ENCODE measurements at regions not wholly inside any gene's neighbourhood (a gene's known extent, or its start where the extent isn't known, plus 50 kb on each side); places are given as distances from the start of the nearest gene placed in this dataset.

DNA sequence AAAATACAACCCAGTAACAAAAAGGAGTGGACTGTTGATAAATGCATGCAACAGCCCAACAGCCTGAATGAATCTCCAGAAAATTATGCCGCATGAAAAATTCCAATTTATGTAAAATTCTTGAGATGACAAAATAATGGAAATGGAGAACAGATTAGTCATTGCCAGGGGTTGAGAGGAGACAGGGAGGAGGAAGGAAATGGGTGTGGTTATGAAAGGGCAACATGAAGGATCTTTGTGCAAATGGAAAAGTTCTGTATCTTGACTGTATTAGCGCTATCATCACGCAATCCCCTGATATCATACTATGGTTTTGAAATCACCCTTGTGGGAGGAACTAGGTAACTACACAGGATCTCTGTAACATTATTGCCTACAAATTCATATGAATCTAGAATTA, 1058.3 kb upstream of the RBFOX1 start:
- no peak for DNase-seq (ENCODE audit: low spot score)
- H3K36me3 ChIP-seq: no peaks in the 10 kb centered on the region
- no peak overlapping the region for H3K4me3 ChIP-seq
- no peaks in the 10 kb centered on the region for H3K9me3 ChIP-seq
- TF ChIP-seq, protein P1, sequence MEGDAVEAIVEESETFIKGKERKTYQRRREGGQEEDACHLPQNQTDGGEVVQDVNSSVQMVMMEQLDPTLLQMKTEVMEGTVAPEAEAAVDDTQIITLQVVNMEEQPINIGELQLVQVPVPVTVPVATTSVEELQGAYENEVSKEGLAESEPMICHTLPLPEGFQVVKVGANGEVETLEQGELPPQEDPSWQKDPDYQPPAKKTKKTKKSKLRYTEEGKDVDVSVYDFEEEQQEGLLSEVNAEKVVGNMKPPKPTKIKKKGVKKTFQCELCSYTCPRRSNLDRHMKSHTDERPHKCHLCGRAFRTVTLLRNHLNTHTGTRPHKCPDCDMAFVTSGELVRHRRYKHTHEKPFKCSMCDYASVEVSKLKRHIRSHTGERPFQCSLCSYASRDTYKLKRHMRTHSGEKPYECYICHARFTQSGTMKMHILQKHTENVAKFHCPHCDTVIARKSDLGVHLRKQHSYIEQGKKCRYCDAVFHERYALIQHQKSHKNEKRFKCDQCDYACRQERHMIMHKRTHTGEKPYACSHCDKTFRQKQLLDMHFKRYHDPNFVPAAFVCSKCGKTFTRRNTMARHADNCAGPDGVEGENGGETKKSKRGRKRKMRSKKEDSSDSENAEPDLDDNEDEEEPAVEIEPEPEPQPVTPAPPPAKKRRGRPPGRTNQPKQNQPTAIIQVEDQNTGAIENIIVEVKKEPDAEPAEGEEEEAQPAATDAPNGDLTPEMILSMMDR (IDR thresholded peaks at IDR 0.05): no peak
- H3K4me1 ChIP-seq (replicated peaks): no peaks in the 10 kb centered on the region
- no peak overlapping the region for H3K27ac ChIP-seq
- 93% methylated on average over 3 of the region's 3 CpGs for WGBS
- no peaks in the 10 kb centered on the region for H3K27me3 ChIP-seq (replicated peaks; ENCODE audit: insufficient read depth)
- intact Hi-C loops (cut with DNase I): no loop called here

DNA sequence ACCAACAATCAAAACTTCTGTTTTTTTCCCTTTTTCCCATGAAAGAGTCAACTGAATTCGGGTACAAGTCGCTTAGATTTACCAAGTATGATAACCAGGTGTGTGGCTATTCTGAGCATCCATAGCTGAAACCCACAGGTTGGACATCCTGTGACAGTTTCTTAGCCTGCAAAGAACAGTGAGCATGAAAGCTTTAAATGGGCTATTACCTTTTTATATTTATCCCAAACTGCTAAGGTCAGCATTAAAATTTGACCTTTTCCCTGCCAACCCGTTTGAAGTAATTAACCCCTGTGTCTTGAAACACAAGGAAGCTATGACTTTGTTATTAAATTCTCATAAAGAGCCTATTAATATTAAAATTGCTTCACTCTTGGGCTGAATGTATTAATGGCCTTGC, 1065.0 kb upstream of the RBFOX1 start:
- no peak overlapping the region for H3K4me3 ChIP-seq
- no peak overlapping the region for H3K27ac ChIP-seq
- H3K9me3 ChIP-seq: no peaks in the 10 kb centered on the region
- DNase-seq (ENCODE audit: low spot score): no peak
- intact Hi-C loops (cut with DNase I): no loop called here
- no peak for TF ChIP-seq POLR2A (IDR thresholded peaks at IDR 0.05)
- TF ChIP-seq POLR2AphosphoS5 (IDR thresholded peaks at IDR 0.05): no peak
- TF ChIP-seq, protein P1 (IDR thresholded peaks at IDR 0.05): no peak
- no peaks in the 10 kb centered on the region for H3K36me3 ChIP-seq
- no peaks in the 10 kb centered on the region for H3K4me1 ChIP-seq (replicated peaks)
- no peaks in the 10 kb centered on the region for H3K27me3 ChIP-seq (replicated peaks; ENCODE audit: insufficient read depth)
- 52% methylated on average over 3 of the region's 3 CpGs for WGBS

DNA sequence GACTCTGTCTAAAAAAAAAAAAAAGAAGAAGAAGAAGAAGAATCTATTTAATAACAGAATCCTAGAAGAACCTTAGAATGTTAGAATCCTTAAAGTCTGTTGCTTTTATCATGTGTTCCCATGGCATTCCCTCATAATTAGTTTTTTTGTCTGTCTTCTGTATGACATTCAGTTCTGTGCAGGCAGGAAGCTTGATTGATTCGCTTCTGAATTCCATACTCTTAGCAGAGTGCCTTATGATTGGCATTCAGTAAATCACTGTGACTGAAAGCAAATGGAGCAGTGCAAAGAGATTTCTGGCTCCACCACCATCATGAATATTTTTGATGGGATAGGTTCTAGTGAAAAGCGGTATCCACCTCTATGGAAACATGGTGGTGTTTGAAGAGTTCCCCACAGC, 1065.9 kb upstream of the RBFOX1 start:
- no peaks in the 10 kb centered on the region for H3K36me3 ChIP-seq
- H3K4me1 ChIP-seq (replicated peaks): no peaks in the 10 kb centered on the region
- no peak overlapping the region for H3K4me3 ChIP-seq
- no peak for DNase-seq (ENCODE audit: low spot score)
- WGBS: 83% methylated on average over 2 of the region's 2 CpGs
- TF ChIP-seq POLR2A (IDR thresholded peaks at IDR 0.05) (no peak), POLR2AphosphoS5 (IDR thresholded peaks at IDR 0.05) (no peak)
- no peaks in the 10 kb centered on the region for H3K27me3 ChIP-seq (replicated peaks; ENCODE audit: insufficient read depth)
- intact Hi-C loops (cut with DNase I): no loop called here
- H3K9me3 ChIP-seq: no peaks in the 10 kb centered on the region
- H3K27ac ChIP-seq: no peak overlapping the region

DNA sequence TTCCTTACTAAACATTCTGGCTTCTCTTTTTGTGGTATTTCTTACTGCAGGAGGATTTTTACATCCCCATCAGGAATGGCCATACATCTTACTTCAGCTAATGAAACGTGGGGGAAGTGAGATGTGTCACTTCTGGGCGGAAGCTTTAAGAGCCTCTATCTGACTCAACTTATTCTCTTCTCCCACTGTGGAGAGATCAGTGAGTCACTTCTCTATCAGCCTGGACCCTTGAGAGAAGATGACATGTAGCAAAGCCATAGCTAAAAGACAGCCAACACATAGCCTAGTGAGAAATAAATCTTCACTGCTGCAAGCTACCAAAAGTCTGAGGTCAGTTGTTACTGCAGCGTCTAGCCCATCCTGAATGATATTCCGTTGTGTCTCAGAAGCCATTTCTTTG, 1066.7 kb upstream of the RBFOX1 start:
- Histone ChIP-seq H3K27ac (no peak overlapping the region), H3K36me3 (no peaks in the 10 kb centered on the region), H3K4me1 (replicated peaks) (no peaks in the 10 kb centered on the region), H3K27me3 (replicated peaks; ENCODE audit: insufficient read depth) (no peaks in the 10 kb centered on the region), H3K9me3 (no peaks in the 10 kb centered on the region), H3K4me3 (no peak overlapping the region)
- DNase-seq (ENCODE audit: low spot score): no peak
- intact Hi-C loops (cut with DNase I): no loop called here
- TF ChIP-seq POLR2A (IDR thresholded peaks at IDR 0.05) (no peak), POLR2AphosphoS5 (IDR thresholded peaks at IDR 0.05) (no peak)
- TF ChIP-seq, protein P1 (IDR thresholded peaks at IDR 0.05): no peak
- 87% methylated on average over 4 of the region's 4 CpGs for WGBS

DNA sequence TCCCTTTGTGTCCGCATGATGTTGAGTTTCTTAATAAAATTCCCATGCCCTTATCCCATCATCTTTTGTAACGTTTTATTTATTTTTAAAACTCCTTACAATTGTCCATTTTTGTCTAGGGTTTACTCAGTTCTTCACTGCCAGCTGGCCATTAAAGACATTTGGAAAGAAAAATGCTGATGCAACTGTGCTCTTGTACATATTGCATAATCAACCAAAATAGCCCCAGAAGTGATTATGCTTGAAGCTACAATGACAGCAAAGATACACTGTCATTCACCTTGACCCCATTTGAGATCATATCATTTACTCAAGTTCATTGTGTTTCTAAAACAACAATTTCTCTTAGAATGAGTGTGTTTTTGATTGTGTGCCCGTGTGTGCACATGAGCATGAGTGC, 1074.6 kb upstream of the RBFOX1 start:
- H3K4me1 ChIP-seq (replicated peaks): no peaks in the 10 kb centered on the region
- no peak for DNase-seq (ENCODE audit: low spot score)
- no peaks in the 10 kb centered on the region for H3K9me3 ChIP-seq
- no peak overlapping the region for H3K4me3 ChIP-seq
- TF ChIP-seq POLR2AphosphoS5 (IDR thresholded peaks at IDR 0.05): no peak
- TF ChIP-seq, protein P1 (IDR thresholded peaks at IDR 0.05): no peak
- TF ChIP-seq POLR2A (IDR thresholded peaks at IDR 0.05): no peak
- no peaks in the 10 kb centered on the region for H3K27me3 ChIP-seq (replicated peaks; ENCODE audit: insufficient read depth)
- WGBS: 36% methylated on average over 3 of the region's 3 CpGs
- H3K27ac ChIP-seq: no peak overlapping the region
- intact Hi-C loops (cut with DNase I): no loop called here
- no peaks in the 10 kb centered on the region for H3K36me3 ChIP-seq
